Hepatocyte (in vitro differentiated cells): ENCODE measurements at regions not wholly inside any gene's neighbourhood (a gene's known extent, or its start where the extent isn't known, plus 50 kb on each side); places are given as distances from the start of the nearest gene placed in this dataset.

Source experiments
- EZH2 ChIP-seq: fragments of 200-600 bp; sonication (generic); IDR thresholded peaks from 2 replicates; pipeline ENCODE4 v1.6.1; 2016; ENCODE audit warnings: antibody characterized with exemption, mild to moderate bottlenecking, borderline replicate concordance
- EZH2phosphoT487 ChIP-seq: fragments of 200-600 bp; sonication (generic); IDR thresholded peaks from one replicate; pipeline ENCODE4 v1.6.1; 2018; ENCODE audit warnings: antibody characterized with exemption, mild to moderate bottlenecking, low read depth, moderate library complexity; ENCODE audit not compliant: unreplicated experiment, severe bottlenecking
- TF ChIP-seq, protein P1 (sequence below): fragments of 200-600 bp; sonication (generic); IDR thresholded peaks from 2 replicates; pipeline ENCODE4 v1.5.1; 2016; ENCODE audit warnings: antibody characterized with exemption, mild to moderate bottlenecking; ENCODE audit not compliant: poor library complexity

DNA sequence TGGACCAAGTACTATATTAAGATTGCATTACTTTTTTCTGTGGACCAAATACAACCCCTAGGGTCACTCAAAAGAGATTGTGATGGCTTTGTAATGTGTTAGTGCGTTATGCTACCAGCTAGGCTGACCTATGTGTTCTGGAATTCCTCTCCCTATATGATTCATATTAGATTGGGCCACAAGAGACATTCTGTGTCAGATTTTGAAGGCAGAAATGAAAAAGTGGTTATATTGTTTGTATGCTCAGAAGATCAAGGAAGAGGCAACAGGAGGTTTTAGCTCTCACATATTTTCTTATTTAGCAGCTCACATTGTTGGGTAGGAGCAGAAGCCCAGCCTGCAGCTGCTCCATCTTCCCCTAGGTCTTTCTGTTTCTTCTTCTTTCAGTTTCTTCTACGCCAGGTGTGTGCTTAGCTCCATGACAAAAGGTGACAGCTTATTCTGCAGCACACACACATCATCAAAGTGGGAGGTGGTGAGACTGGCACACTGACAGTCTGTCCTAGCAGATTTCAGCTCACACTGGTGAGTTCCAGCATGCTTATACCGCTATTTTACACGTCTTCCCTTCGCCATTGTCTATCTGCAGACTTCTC is 156.8 kb upstream of the UBE2E3 start:
- TF ChIP-seq, protein P1, sequence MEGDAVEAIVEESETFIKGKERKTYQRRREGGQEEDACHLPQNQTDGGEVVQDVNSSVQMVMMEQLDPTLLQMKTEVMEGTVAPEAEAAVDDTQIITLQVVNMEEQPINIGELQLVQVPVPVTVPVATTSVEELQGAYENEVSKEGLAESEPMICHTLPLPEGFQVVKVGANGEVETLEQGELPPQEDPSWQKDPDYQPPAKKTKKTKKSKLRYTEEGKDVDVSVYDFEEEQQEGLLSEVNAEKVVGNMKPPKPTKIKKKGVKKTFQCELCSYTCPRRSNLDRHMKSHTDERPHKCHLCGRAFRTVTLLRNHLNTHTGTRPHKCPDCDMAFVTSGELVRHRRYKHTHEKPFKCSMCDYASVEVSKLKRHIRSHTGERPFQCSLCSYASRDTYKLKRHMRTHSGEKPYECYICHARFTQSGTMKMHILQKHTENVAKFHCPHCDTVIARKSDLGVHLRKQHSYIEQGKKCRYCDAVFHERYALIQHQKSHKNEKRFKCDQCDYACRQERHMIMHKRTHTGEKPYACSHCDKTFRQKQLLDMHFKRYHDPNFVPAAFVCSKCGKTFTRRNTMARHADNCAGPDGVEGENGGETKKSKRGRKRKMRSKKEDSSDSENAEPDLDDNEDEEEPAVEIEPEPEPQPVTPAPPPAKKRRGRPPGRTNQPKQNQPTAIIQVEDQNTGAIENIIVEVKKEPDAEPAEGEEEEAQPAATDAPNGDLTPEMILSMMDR, result no peak
- TF ChIP-seq EZH2phosphoT487 (no peak), EZH2 (no peak)
